ENCODE measurements at regions not wholly inside any gene's neighbourhood (a gene's known extent, or its start where the extent isn't known, plus 50 kb on each side); places are given as distances from the start of the nearest gene placed in this dataset.

DNA sequence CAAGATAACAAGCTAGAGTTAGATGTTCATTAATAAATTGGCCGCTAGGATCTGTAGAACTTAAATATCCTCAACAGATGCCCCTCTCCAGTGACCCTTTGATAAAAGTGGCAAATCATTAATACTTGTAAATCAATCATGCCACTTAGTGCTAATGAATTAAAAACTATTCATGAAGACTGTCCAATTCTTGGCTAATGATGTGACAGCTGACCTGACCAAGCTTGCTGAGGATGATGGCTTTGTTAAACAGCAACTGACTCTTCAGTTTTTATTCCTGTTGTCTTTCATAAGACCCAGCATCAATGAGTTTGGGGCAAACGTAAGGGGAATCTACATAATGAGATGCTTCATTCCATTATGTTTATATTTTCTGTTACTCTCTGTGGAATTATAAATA lies 396.8 kb upstream of the NMUR2 start (continued):
- TF ChIP-seq, protein P1, sequence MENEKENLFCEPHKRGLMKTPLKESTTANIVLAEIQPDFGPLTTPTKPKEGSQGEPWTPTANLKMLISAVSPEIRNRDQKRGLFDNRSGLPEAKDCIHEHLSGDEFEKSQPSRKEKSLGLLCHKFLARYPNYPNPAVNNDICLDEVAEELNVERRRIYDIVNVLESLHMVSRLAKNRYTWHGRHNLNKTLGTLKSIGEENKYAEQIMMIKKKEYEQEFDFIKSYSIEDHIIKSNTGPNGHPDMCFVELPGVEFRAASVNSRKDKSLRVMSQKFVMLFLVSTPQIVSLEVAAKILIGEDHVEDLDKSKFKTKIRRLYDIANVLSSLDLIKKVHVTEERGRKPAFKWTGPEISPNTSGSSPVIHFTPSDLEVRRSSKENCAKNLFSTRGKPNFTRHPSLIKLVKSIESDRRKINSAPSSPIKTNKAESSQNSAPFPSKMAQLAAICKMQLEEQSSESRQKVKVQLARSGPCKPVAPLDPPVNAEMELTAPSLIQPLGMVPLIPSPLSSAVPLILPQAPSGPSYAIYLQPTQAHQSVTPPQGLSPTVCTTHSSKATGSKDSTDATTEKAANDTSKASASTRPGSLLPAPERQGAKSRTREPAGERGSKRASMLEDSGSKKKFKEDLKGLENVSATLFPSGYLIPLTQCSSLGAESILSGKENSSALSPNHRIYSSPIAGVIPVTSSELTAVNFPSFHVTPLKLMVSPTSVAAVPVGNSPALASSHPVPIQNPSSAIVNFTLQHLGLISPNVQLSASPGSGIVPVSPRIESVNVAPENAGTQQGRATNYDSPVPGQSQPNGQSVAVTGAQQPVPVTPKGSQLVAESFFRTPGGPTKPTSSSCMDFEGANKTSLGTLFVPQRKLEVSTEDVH (IDR thresholded peaks at IDR 0.05; ENCODE audit: low read depth, partially characterized antibody): no peak
- TF ChIP-seq BCL3 (IDR thresholded peaks at IDR 0.05; ENCODE audit: borderline replicate concordance, insufficient read depth, low read depth, low read length, poor library complexity, severe bottlenecking): no peak
- TF ChIP-seq KLF5 (IDR thresholded peaks at IDR 0.05; ENCODE audit: partially characterized antibody): no peak
- TF ChIP-seq SREBF2 (IDR thresholded peaks at IDR 0.05; ENCODE audit: low read length): no peak
- TF ChIP-seq CBX5 (IDR thresholded peaks at IDR 0.05; ENCODE audit: low read depth): no peak
- no peak for TF ChIP-seq TCF12 (IDR thresholded peaks at IDR 0.05; ENCODE audit: low read depth, low read length)
- TF ChIP-seq SMAD1 (IDR thresholded peaks at IDR 0.05; ENCODE audit: low read depth, partially characterized antibody): no peak
- TF ChIP-seq PBX3 (IDR thresholded peaks at IDR 0.05; ENCODE audit: insufficient replicate concordance, low read depth, low read length): no peak
- no peak for TF ChIP-seq SREBF1 (IDR thresholded peaks at IDR 0.05; ENCODE audit: low read length)
- TF ChIP-seq ZNF217 (IDR thresholded peaks at IDR 0.05): no peak
- no peak for TF ChIP-seq BMI1 (IDR thresholded peaks at IDR 0.05; ENCODE audit: borderline replicate concordance)
- TF ChIP-seq FOXM1 (IDR thresholded peaks at IDR 0.05; ENCODE audit: low read depth, low read length): no peak
- TF ChIP-seq SMAD5 (IDR thresholded peaks at IDR 0.05; ENCODE audit: low read depth): no peak
- TF ChIP-seq STAT1 (conservative IDR thresholded peaks at IDR 0.05): no peak
- TF ChIP-seq NFXL1 (IDR thresholded peaks at IDR 0.05; ENCODE audit: borderline replicate concordance): no peak
